ENCODE measurements at regions not wholly inside any gene's neighbourhood (a gene's known extent, or its start where the extent isn't known, plus 50 kb on each side); places are given as distances from the start of the nearest gene placed in this dataset.

- in situ Hi-C loops (cut with HindIII; ENCODE audit: extremely low pct_ligation_motif_present, low pct_unique_long_range_greater_than_20kb) = no loop called here
- no peaks in the 10 kb centered on the region for H3K4me1 ChIP-seq (ENCODE audit: insufficient read depth, low read length)
- H3K9me3 ChIP-seq (ENCODE audit: low read length) = no peaks in the 10 kb centered on the region
- TF ChIP-seq FOXM1 (CRISPR knock-in tag; IDR thresholded peaks at IDR 0.05) = no peak
- TF ChIP-seq GPBP1L1 (CRISPR knock-in tag; IDR thresholded peaks at IDR 0.05) = no peak
- no peak for TF ChIP-seq ZNF615 (CRISPR knock-in tag; IDR thresholded peaks at IDR 0.05; ENCODE audit: borderline replicate concordance)
- no peak for TF ChIP-seq NFKBIZ (CRISPR knock-in tag; IDR thresholded peaks at IDR 0.05)
- TF ChIP-seq NR3C1 (CRISPR knock-in tag; IDR thresholded peaks at IDR 0.05) = no peak
- TF ChIP-seq, protein P1, sequence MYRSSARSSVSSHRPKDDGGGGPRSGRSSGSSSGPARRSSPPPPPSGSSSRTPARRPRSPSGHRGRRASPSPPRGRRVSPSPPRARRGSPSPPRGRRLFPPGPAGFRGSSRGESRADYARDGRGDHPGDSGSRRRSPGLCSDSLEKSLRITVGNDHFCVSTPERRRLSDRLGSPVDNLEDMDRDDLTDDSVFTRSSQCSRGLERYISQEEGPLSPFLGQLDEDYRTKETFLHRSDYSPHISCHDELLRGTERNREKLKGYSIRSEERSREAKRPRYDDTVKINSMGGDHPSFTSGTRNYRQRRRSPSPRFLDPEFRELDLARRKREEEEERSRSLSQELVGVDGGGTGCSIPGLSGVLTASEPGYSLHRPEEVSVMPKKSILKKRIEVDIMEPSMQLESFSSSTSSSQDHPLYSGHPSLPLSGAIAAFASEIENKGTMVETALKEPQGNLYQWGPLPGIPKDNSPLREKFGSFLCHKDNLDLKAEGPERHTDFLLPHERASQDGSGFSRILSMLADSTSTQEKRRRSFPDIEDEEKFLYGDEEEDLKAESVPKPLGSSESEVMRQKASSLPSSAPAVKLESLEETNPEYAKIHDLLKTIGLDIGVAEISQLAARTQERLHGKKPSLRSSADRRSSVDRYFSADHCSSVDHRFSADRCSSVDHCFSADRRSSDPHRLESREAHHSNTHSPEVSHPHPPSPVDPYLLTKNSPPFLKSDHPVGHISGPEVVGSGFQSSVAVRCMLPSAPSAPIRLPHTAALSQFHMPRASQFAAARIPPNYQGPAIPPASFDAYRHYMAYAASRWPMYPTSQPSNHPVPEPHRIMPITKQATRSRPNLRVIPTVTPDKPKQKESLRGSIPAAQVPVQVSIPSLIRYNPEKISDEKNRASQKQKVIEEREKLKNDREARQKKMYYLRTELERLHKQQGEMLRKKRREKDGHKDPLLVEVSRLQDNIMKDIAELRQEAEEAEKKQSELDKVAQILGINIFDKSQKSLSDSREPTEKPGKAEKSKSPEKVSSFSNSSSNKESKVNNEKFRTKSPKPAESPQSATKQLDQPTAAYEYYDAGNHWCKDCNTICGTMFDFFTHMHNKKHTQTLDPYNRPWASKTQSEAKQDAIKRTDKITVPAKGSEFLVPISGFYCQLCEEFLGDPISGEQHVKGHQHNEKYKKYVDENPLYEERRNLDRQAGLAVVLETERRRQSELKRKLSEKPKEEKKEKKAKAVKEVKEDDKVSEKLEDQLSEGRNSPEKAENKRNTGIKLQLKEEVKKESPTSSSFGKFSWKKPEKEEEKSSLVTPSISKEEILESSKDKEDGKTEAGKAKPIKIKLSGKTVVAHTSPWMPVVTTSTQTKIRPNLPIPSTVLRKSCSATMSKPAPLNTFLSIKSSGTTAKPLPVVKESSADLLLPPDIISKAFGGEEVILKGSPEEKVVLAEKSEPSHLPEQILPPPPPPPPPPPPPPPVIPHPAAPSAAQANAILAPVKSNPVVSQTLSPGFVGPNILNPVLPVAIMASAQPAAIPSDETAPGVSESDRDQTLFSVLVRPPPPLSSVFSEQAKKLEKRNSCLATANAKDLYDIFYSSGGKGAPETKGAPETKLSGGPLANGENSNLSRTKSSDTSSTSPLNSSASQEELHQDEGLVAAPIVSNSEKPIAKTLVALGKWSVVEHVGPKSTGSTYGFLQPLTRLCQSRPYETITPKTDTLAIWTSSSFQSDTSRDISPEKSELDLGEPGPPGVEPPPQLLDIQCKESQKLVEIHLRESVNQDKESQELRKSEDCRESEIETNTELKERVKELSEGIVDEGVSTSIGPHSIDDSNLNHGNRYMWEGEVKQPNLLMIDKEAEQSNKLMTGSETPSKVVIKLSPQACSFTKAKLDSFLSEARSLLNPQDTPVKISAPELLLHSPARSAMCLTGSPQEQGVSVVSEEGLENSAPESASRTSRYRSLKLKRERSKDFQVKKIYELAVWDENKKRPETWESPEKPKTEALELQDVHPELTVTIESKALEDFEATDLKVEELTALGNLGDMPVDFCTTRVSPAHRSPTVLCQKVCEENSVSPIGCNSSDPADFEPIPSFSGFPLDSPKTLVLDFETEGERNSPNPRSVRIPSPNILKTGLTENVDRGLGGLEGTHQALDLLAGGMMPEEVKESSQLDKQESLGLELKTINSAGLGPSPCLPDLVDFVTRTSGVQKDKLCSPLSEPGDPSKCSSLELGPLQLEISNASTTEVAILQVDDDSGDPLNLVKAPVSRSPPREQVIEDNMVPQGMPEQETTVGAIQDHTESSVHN (CRISPR knock-in tag; IDR thresholded peaks at IDR 0.05) = no peak
- TF ChIP-seq THAP11 (CRISPR knock-in tag; IDR thresholded peaks at IDR 0.05) = no peak
- TF ChIP-seq MIER3 (CRISPR knock-in tag; IDR thresholded peaks at IDR 0.05; ENCODE audit: borderline replicate concordance) = no peak
- no peak for TF ChIP-seq LCORL (IDR thresholded peaks at IDR 0.05)
- no peak for TF ChIP-seq LCORL (CRISPR knock-in tag; IDR thresholded peaks at IDR 0.05)
- no peak for TF ChIP-seq ZNF468 (CRISPR knock-in tag; IDR thresholded peaks at IDR 0.05)
- TF ChIP-seq KDM2A (CRISPR knock-in tag; IDR thresholded peaks at IDR 0.05; ENCODE audit: borderline replicate concordance, low read depth) = no peak
- 17% methylated on average over 10 of the region's 13 CpGs for WGBS (ENCODE audit: low lambda C conversion rate)
- no peak overlapping the region for H2AFZ ChIP-seq (ENCODE audit: low read length)
- no peak for DNase-seq (ENCODE audit: low spot score)
- H3K27ac ChIP-seq (ENCODE audit: extremely low read length, insufficient read depth, low read length) = no peak overlapping the region
- H3K79me2 ChIP-seq (ENCODE audit: insufficient read depth, low read length) = no peaks in the 10 kb centered on the region
- ATAC-seq = no peak
- no TSS peak for BruUV-seq (replicated peaks)
- no peak overlapping the region for H3K9ac ChIP-seq (ENCODE audit: insufficient read depth, low read depth, low read length)
- no peaks in the 10 kb centered on the region for H4K20me1 ChIP-seq (ENCODE audit: insufficient read depth, low read length)
- H3K4me2 ChIP-seq (ENCODE audit: low read depth, low read length) = no peak overlapping the region
- no peaks in the 10 kb centered on the region for H3K36me3 ChIP-seq (replicated peaks in 1 of 2; ENCODE audit: control insufficient read depth in 1 of 2, insufficient read depth in 2 of 2, low read length in 2 of 2)
- intact Hi-C loops (cut with micrococcal nuclease; ENCODE audit: unreplicated experiment) = no loop called here
- peaks cover 4 to 22% of the 10 kb centered on the region in 2 experiments; a peak in 3 of 5 replicates for H3K27me3 ChIP-seq (ENCODE audit: control insufficient read depth in 1 of 2, insufficient read depth in 2 of 2, low read length in 2 of 2)
- ChIA-PET POLR2A (no interaction called here), CTCF (ENCODE audit: low intra/inter-chr PET ratio, low total read pairs) (no interaction called here)
- no peak for FAIRE-seq
- no peak overlapping the region for H3K4me3 ChIP-seq (replicated peaks in 1 of 3; ENCODE audit: insufficient read depth in 1 of 3, low read depth in 2 of 3, low read length in 3 of 3)
Measured at GRCh38 chr11:134630861-134631260, 218.8 kb upstream of the B3GAT1 start.
